GM12878 (cell line): ENCODE measurements at regions not wholly inside any gene's neighbourhood (a gene's known extent, or its start where the extent isn't known, plus 50 kb on each side); places are given as distances from the start of the nearest gene placed in this dataset.

Experiments used
- ATAC-seq: fragments of 200-7000 bp; cut with Tn5 transposase; 3 replicates; pipeline ENCODE4 v1.9.1; 2020; ENCODE audit warnings: mild to moderate bottlenecking, moderate library complexity
- BruUV-seq: library from RNA; stranded (reverse); fragments of 400-500 nt; replicated peaks from 2 replicates; lab custom pipeline; 2021; lab: Mats Ljungman, UMichigan
- CTCF ChIA-PET: fragments of 300-600 bp; sonication (Branson Sonifier 250); formaldehyde crosslinking; extraction: SDS; loops from one replicate; lab custom pipeline; 2021; ENCODE audit warnings: inconsistent platforms; lab: Yijun Ruan, JAX
- POLR2A ChIA-PET: fragments of 350-600 bp; formaldehyde crosslinking; extraction: SDS; loops from one replicate; lab custom pipeline; 2021; ENCODE audit warnings: inconsistent platforms; lab: Charles Lee
- RAD21 ChIA-PET: fragments of 300-600 bp; sonication (Branson Sonifier 250); formaldehyde crosslinking; loops from one replicate; lab custom pipeline; 2023; ENCODE audit warnings: antibody characterized with exemption; ENCODE audit not compliant: unreplicated experiment; lab: Charles Lee
- SMC1A ChIA-PET: fragments of 300-600 bp; sonication (Branson Sonifier 250); formaldehyde crosslinking; loops from one replicate; lab custom pipeline; 2023; ENCODE audit not compliant: unreplicated experiment, uncharacterized antibody; lab: Charles Lee
- DNase-seq: peaks from one replicate; pipeline ENCODE4 v3.0.0-alpha.2; 2011; ENCODE audit warnings: low read depth, low spot score
- FAIRE-seq: peaks from 3 replicates; lab custom pipeline; 2011; peaks lifted over from hg19 to GRCh38; lab: Jason Lieb, UNC
- H2AFZ ChIP-seq: 2 replicates; pipeline ENCODE4 v1.6.0; 2011; ENCODE audit warnings: low read depth, low read length, control low read depth; ENCODE audit not compliant: control insufficient read depth
- H3K27ac ChIP-seq: 2 replicates; pipeline ENCODE4 v1.5.1; 2011; ENCODE audit warnings: control low read depth; ENCODE audit not compliant: control insufficient read depth, insufficient read depth
- H3K27me3 ChIP-seq, 2 experiments: replicated peaks in 1 of 2; 2 replicates each; pipeline versions ENCODE4 v1.6.0 to v1.6.1; 2011; ENCODE audit warnings: low read length in 1 of 2; ENCODE audit not compliant: control insufficient read depth in 2 of 2, insufficient read depth in 2 of 2
- H3K36me3 ChIP-seq, 2 experiments: 2 replicates each; pipeline ENCODE4 v1.5.1; 2011; ENCODE audit warnings: low read length in 1 of 2; ENCODE audit not compliant: control insufficient read depth in 2 of 2, insufficient read depth in 2 of 2
- H3K4me1 ChIP-seq: 2 replicates; pipeline ENCODE4 v1.6.1; 2011; ENCODE audit warnings: mild to moderate bottlenecking, low read length, moderate library complexity, mixed read lengths; ENCODE audit not compliant: control insufficient read depth, insufficient read depth
- H3K4me2 ChIP-seq: 2 replicates; pipeline ENCODE4 v1.6.0; 2011; ENCODE audit warnings: control low read depth; ENCODE audit not compliant: control insufficient read depth, insufficient read depth
- H3K4me3 ChIP-seq: fragments of 200-600 bp; sonication (generic); 2 replicates; pipeline ENCODE4 v1.5.1; 2016
- H3K79me2 ChIP-seq: 2 replicates; pipeline ENCODE4 v1.6.0; 2011; ENCODE audit warnings: low read length; ENCODE audit not compliant: control insufficient read depth, insufficient read depth
- H3K9ac ChIP-seq: 2 replicates; pipeline ENCODE4 v1.8.0; 2011; ENCODE audit warnings: low read length, control low read depth, mixed read lengths; ENCODE audit not compliant: control insufficient read depth, insufficient read depth
- H3K9me3 ChIP-seq: replicated peaks from 3 replicates; pipeline ENCODE4 v1.5.1; 2011; ENCODE audit warnings: mild to moderate bottlenecking, low read length; ENCODE audit not compliant: control insufficient read depth, insufficient read depth
- H4K20me1 ChIP-seq: 2 replicates; pipeline ENCODE4 v1.6.0; 2011; ENCODE audit not compliant: control insufficient read depth, insufficient read depth
- CEBPB ChIP-seq, 2 experiments: fragments of 150-350 bp in 1 of 2; IDR thresholded peaks; 2 replicates each; pipeline ENCODE4 v1.6.1; 2012 to 2014; ENCODE audit warnings: low read depth in 2 of 2, low read length in 2 of 2, borderline replicate concordance in 1 of 2, inconsistent platforms in 1 of 2
- FOS ChIP-seq: IDR thresholded peaks from 3 replicates; pipeline ENCODE4 v1.6.1; 2011; ENCODE audit warnings: borderline replicate concordance; ENCODE audit not compliant: insufficient read length; ENCODE audit errors: extremely low read depth
- FOXK2 ChIP-seq: fragments of 450-650 bp; IDR thresholded peaks from 2 replicates; pipeline ENCODE4 v1.6.1; 2017; ENCODE audit warnings: mild to moderate bottlenecking, moderate library complexity
- IKZF2 ChIP-seq, 2 experiments: fragments of 450-650 bp; IDR thresholded peaks; 2 replicates each; pipeline ENCODE4 v1.6.1; 2017; ENCODE audit warnings: mild to moderate bottlenecking in 2 of 2, moderate library complexity in 2 of 2
- MLLT1 ChIP-seq: fragments of 450-650 bp; IDR thresholded peaks from 2 replicates; pipeline ENCODE4 v1.6.1; 2016; ENCODE audit warnings: mild to moderate bottlenecking
- NFIC ChIP-seq: IDR thresholded peaks from 2 replicates; pipeline ENCODE4 v1.6.1; 2012; ENCODE audit warnings: low read depth, mild to moderate bottlenecking, inconsistent platforms, low read length, moderate library complexity
- NFXL1 ChIP-seq: fragments of 450-650 bp; IDR thresholded peaks from 2 replicates; pipeline ENCODE4 v1.6.1; 2017; ENCODE audit warnings: antibody characterized with exemption, mild to moderate bottlenecking, borderline replicate concordance
- NR2F1 ChIP-seq: fragments of 450-650 bp; conservative IDR thresholded peaks from 2 replicates; pipeline ENCODE4 v1.6.1; 2017; ENCODE audit warnings: mild to moderate bottlenecking
- REST ChIP-seq: IDR thresholded peaks from 2 replicates; pipeline ENCODE4 v1.6.1; 2012; ENCODE audit warnings: mild to moderate bottlenecking, low read depth, low read length
- SMAD1 ChIP-seq: fragments of 450-650 bp; IDR thresholded peaks from 2 replicates; pipeline ENCODE4 v1.6.1; 2018; ENCODE audit warnings: mild to moderate bottlenecking, low read depth; ENCODE audit not compliant: partially characterized antibody
- SREBF2 ChIP-seq: IDR thresholded peaks from 2 replicates; pipeline ENCODE4 v1.6.1; 2012; ENCODE audit warnings: mild to moderate bottlenecking, low read length
- TCF7 ChIP-seq: IDR thresholded peaks from 2 replicates; pipeline ENCODE4 v1.6.1; 2014; ENCODE audit warnings: antibody characterized with exemption, borderline replicate concordance
- WGBS: methylation state at CpG from one replicate; pipeline ENCODE4 v1.1.6; 2016; ENCODE audit warnings: low lambda C conversion rate; ENCODE audit not compliant: insufficient replicate concordance, insufficient coverage; ENCODE audit errors: missing lambda C conversion rate; 5-methylcytosine and 5-hydroxymethylcytosine counted together
- in situ Hi-C: fragments of 300-500 bp; cut with MboI; formaldehyde crosslinking; loops from 9 replicates; pipeline ENCODE4 v1.14.3; 2018; ENCODE audit warnings: mixed read lengths
- intact Hi-C: fragments of 100-400 bp; cut with micrococcal nuclease; formaldehyde crosslinking; loops from one replicate; pipeline ENCODE4 v1.14.2; 2022; ENCODE audit not compliant: unreplicated experiment

GRCh38 chr13:30364133-30364532, 56.8 kb upstream of the KATNAL1 start:
- Histone ChIP-seq H3K27ac (no peak overlapping the region), H3K9me3 (no peaks in the 10 kb centered on the region), H3K4me1 (no peaks in the 10 kb centered on the region), H3K4me2 (no peak overlapping the region), H3K9ac (no peak overlapping the region), H3K4me3 (no peak overlapping the region), H3K79me2 (no peaks in the 10 kb centered on the region), H2AFZ (no peak overlapping the region), H3K36me3 (no peaks in the 10 kb centered on the region), H3K27me3 (no peaks in the 10 kb centered on the region), H4K20me1 (no peaks in the 10 kb centered on the region)
- intact Hi-C loops: no loop called here
- ATAC-seq (no peak), DNase-seq (no peak), FAIRE-seq (no peak)
- ChIA-PET CTCF (no interaction called here), RAD21 (no interaction called here), POLR2A (no interaction called here), SMC1A (no interaction called here)
- BruUV-seq: no TSS peak
- TF ChIP-seq NFXL1: no peak
- no peak for TF ChIP-seq FOXK2
- TF ChIP-seq FOS: no peak
- no peak for TF ChIP-seq SREBF2
- no peak for TF ChIP-seq MLLT1
- TF ChIP-seq TCF7: no peak
- TF ChIP-seq CEBPB (IDR thresholded peaks at IDR 0.05; ENCODE audit: borderline replicate concordance in 1 of 2, low read depth in 2 of 2, low read length in 2 of 2): no peak
- no peak for TF ChIP-seq REST
- no peak for TF ChIP-seq SMAD1
- no peak for TF ChIP-seq NFIC
- no peak for TF ChIP-seq NR2F1
- no peak for TF ChIP-seq IKZF2 (IDR thresholded peaks at IDR 0.05)
- in situ Hi-C loops: no loop called here
- 87% methylated on average over 3 of the region's 3 CpGs for WGBS
